ENCODE measurements at regions not wholly inside any gene's neighbourhood (a gene's known extent, or its start where the extent isn't known, plus 50 kb on each side); places are given as distances from the start of the nearest gene placed in this dataset.
"Not testable (repeated sequence)": the region's sequence is repeated elsewhere in the genome, so short reads cannot be mapped to it uniquely, and the experiment has no call there.

GRCh38 chr3:153373606-153374005, 211.6 kb downstream of the RAP2B start:
- DNase-seq (ENCODE audit: low read depth), result no peak

- not testable (repeated sequence) for DNase-seq (ENCODE audit: low read depth)
Measured at GRCh38 chr3:153378366-153378765, 216.3 kb downstream of the RAP2B start.

DNA sequence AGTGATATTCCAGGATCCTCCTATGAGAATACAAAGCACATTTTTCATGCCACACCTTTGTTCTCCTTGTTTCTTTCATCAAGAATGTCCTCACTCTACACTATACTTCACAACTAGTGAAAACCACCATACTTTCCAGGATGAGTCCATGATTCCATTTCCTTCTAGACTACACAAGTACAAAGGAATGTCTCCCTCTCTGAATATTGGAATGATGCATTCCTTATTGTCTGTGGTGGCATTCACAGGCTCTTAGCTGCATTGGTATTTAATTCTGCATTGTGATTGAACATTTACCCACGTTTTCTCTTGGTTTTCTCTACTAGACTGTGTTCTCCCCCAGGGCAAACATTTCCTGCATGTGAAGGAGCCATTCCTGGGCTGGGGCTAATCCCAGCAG, 217.5 kb downstream of the RAP2B start:
- DNase-seq (ENCODE audit: low read depth), result no peak

GRCh38 chr3:153385343-153385742, 223.3 kb downstream of the RAP2B start:
- DNase-seq (ENCODE audit: low read depth), result no peak

- no peak for DNase-seq (ENCODE audit: low read depth)
Measured at GRCh38 chr3:153392363-153392762, 230.3 kb downstream of the RAP2B start.

GRCh38 chr3:153394017-153394416, 232.0 kb downstream of the RAP2B start:
- no peak for DNase-seq (ENCODE audit: low read depth)

DNA sequence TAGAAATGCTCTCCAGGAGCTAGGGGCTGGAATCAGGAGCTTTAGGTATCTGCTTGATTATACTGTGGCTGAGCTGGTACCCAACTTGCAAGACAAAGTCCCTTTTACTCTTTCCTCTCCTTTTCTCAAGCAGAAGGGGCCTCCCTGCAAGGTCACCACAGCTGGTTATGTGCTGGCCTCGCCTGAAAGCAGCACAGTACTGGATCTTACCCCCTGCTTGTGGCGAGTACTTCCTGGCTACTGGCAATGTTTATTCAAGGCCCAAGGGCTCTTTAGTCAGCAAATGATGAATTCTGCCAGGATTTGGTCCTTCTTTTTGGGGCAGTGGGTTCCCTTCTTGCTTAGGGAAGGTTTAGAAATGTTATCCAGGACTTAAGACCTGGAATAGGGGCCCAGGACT, 234.6 kb downstream of the RAP2B start:
- DNase-seq (ENCODE audit: low read depth), result no peak

DNA sequence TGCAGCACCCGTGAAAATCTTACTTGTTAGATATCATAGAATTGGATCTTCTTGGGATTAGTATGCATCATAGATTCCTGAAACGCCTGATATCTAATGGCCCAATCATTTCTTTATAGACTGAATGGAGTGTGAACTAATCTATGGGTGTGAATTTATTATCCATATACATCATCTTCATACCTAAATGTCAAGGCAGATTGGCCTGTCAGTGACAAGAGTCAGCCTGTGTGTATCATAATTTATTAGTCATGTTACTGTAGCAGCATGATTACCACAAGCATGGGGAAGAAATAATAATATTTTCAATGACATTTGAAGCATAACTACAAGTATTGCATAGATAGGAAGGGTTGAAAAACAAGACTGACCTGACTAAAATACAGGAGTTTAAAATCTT, 235.8 kb downstream of the RAP2B start:
- no peak for DNase-seq (ENCODE audit: low read depth)

- DNase-seq (ENCODE audit: low read depth), result no peak
Measured at GRCh38 chr3:153399636-153400035, 237.6 kb downstream of the RAP2B start.

DNA sequence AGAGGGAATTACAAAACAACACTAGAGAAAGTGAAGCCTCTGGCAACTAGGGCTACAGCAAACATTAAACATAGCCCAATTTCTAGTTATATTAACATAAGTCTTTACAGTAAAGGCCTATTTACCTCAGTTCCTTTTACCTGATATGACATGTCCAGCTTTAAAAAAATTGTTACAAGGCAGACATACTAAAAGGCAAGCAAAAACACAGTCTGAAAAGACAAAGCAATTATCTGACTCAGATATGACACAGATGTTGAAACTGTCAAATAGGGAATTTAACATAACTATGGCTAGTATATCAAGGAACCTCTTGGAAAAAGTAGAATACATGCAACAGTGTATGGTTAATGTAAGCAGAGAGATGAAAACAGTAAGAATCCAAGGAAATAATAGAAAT, 238.6 kb downstream of the RAP2B start:
- no peak for DNase-seq (ENCODE audit: low read depth)

DNA sequence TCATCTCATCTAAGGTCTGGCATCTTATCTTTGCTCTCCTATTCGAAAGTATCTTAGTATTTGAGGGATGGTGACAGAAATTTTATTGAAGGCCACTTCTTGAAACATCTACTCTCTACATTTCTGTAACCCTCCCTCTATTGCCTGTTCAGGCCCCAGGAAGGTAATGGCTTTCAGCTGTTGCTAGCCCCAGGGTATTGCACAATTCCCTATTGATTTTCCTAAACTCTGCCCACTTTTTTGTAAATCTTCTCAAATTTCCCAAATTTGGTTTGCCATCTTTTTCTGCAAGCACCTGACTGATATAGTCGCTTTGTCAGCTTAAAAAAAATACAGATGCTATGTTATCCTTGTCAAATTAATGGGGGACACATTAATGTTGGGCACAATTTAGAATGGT, 242.1 kb downstream of the RAP2B start:
- DNase-seq (ENCODE audit: low read depth), result no peak

DNA sequence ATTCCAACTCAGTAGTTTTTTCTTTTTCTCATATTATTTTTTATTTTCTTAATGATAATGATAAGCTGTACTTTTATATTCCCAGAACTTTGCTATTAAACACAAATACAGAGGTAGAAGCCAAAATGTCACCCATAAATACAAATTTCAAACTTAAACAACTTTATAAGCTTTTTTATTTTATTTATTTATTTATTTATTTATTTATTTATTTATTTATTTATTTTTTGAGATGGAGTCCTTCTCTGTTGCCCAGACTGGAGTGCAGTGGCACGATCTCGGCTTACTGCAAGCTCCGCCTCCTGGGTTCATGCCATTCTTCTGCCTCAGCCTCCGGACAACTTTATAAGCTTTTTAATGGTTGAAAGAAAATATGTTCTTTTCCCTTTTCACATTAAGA, 243.3 kb downstream of the RAP2B start:
- not testable (repeated sequence) for DNase-seq (ENCODE audit: low read depth)

- no peak for DNase-seq (ENCODE audit: low read depth)
Measured at GRCh38 chr3:153410517-153410916, 248.5 kb downstream of the RAP2B start.

GRCh38 chr3:153414982-153415381, 253.0 kb downstream of the RAP2B start:
- DNase-seq (ENCODE audit: low read depth), result no peak

GRCh38 chr3:153422314-153422713, 260.3 kb downstream of the RAP2B start:
- no peak for DNase-seq (ENCODE audit: low read depth)

DNA sequence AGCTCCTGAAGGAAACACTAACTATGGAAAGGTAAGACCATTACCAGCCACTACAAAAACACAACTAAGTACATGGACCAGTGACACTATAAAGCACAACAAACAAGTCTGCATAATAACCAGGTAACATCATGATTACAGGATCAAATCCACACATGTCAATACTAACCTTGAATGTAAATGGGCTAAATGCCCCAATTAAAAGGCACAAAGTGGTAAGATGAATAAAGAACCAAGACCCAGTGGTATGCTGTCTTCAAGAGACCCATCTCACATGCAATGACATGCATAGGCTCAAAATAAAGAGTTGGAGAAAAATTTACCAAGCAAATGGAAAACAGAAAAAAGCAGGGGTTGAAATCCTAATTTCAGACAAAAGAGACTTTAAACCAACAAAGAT, 261.8 kb downstream of the RAP2B start:
- DNase-seq (ENCODE audit: low read depth), result not testable (repeated sequence)

- no peak for DNase-seq (ENCODE audit: low read depth)
Measured at GRCh38 chr3:153426344-153426743, 264.3 kb downstream of the RAP2B start.

GRCh38 chr3:153426803-153427202, 264.8 kb downstream of the RAP2B start:
- DNase-seq (ENCODE audit: low read depth), result no peak

DNA sequence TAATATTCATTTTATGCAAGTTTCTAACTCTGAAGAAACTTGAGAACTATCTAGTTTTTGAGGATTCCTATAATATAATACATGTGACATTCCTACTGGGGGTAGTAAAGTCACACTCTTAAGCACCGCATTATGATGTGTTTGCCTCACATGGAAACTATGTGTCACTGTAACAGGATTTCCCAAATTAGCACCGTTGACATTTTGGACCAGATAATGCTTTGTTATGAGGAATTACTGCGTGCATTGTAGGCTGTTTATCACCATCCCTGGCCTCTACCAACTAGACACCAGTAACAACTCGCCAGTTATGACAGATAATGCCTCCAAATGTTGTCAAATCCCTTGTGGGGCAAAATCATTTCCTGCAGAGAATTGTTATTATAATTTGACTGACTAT, 267.8 kb downstream of the RAP2B start:
- DNase-seq (ENCODE audit: low read depth), result no peak

- DNase-seq (ENCODE audit: low read depth), result no peak
Measured at GRCh38 chr3:153431076-153431475, 269.1 kb downstream of the RAP2B start.

DNA sequence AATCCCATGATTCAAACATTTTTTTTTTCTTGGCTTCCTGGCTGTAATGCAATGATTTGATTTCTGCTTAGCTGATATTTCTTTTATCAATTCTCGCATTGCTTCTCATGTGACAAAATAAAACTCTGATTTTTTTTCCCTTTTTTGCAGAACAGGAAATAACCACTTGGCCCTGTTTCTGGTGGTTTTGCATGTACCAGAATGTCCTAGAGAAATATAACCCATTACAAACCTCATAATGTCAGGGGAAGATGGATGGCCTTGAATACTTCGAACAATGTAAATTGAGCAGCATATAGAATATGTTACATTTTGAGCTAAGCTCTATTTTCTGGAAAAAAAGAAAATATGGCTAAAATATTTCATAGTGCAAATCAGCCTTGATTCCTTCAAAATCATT, 275.6 kb downstream of the RAP2B start:
- no peak for DNase-seq (ENCODE audit: low read depth)

DNA sequence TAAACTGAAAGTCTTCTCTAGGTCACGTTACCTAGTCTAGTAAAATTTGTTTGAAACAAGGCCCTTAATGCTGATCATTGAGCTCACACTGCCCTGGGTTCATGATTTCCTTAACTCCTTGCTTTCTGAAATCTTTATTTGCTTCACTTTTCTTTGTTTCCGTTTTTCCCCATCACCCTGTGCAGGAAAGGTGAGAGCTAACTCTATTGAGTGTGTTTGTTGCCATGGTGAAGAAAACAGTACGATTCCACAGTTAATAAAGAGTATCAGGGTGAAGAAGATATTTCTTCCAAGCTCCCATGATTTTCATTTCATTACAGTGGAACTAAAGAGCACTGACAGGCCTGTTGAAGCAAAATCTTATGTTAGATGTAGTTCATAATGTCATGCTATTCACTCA, 276.2 kb downstream of the RAP2B start:
- DNase-seq (ENCODE audit: low read depth), result no peak

GRCh38 chr3:153439780-153440179, 277.8 kb downstream of the RAP2B start:
- no peak for DNase-seq (ENCODE audit: low read depth)

- no peak for DNase-seq (ENCODE audit: low read depth)
Measured at GRCh38 chr3:153440311-153440710, 278.3 kb downstream of the RAP2B start.

DNA sequence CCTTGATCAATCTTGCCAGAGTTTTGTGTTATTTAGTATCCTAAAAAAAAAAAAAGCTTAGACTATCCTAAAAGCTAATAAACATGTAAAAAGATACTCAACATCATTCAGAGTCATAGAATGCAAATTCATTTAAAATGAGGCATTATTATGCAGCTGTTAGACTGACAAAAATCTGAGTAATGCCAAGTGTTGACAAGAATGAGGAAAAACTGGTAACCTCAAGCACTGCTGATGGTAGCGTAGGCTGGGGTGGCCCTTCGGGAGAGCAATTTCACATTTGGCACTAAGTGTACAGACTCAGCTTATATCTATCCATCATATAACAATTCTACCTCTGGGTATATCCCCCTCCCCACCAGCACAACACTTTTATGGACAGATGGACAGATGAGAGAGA, 280.4 kb downstream of the RAP2B start:
- DNase-seq (ENCODE audit: low read depth), result no peak
